HG03108 (cell line): ENCODE measurements at regions not wholly inside any gene's neighbourhood (a gene's known extent, or its start where the extent isn't known, plus 50 kb on each side); places are given as distances from the start of the nearest gene placed in this dataset.
A peak's percentile ranks its signal among the peaks of the same experiment; 100 is the strongest.

Experiments used
- ATAC-seq: cut with Tn5 transposase; IDR thresholded peaks from one replicate; pipeline ENCODE4 v1.9.1; 2021; ENCODE audit warnings: moderate library complexity; ENCODE audit not compliant: unreplicated experiment

DNA sequence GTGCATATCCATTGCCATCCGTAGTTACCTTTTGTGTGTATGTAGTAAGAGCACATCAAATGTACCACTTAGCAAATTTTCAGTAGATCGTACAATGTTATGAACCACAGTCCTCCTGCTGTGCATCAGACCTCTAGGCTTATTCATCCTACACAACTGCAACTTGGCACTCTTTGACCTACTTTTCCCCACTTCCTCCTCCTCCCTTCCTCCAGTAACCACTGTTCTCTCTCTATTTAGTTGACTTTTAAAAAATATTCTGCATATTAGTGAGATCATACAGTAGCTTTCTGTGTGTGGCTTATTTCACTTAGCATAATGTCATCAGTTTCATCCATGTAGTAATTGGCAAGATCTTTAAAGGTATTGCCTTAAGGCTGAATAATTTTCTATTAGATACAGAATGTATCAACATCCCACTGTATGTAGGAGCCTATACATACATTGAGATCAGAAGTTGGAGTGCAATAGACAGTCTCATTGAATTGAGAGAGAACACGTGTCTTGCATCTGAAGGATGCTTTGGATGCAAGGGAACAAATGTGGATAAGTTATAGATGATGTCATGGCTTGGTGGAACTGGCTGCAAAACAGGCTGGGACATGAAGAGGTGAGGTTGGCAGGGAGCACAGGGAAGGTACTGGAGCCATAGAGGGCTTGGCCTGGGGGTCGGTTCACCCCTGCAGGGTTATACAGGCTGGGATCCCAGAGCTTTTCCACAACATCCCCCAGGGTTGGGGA, 83.0 kb upstream of the FAM180A start:
- ATAC-seq: no peak

- no peak for ATAC-seq
These were observed 80.0 kb upstream of the FAM180A start for GRCh38 chr7:135828604-135829003.

- ATAC-seq: no peak
These were observed 78.8 kb upstream of the FAM180A start for GRCh38 chr7:135827391-135827790.

DNA sequence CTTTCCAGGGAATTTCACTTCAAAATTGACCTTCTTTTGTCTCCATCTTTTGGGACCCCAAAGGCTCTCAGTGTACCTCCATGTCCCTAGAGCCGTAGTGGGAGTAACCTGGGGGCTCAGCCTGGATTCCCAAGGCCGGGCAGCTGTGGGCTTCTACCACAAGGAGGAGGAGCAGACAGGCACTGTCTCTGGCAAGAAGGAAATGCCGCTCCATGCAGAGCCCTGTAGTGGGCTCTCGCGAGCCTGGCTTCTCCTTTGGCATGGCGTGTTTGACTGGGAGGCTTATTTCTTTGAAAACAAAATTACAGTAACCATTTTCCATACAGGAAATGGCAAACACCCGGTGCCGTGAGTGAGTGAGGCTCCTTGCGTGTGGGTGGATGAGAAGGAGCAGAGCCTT, 76.8 kb upstream of the FAM180A start:
- ATAC-seq: no peak

GRCh38 chr7:135822376-135822775, 73.8 kb upstream of the FAM180A start:
- no peak for ATAC-seq

DNA sequence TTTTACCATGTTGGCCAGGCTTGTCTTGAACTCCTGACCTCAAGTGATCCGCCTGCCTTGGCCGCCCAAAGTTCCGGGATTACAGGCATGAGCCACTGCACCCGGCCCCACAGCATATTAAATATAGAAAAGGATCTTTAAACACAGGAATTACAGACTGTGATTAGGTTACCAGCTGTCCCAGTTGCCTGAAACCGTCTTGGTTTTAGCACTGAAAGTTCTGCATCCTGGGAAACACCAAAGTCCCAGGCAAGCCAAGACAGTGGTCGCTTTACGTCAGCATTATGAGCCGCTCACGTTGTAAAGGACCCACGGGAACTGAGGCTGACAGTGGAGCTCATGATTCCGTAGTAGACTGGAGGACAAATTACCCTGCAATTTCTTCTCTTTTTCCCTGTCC, 69.0 kb upstream of the FAM180A start:
- ATAC-seq: no peak

DNA sequence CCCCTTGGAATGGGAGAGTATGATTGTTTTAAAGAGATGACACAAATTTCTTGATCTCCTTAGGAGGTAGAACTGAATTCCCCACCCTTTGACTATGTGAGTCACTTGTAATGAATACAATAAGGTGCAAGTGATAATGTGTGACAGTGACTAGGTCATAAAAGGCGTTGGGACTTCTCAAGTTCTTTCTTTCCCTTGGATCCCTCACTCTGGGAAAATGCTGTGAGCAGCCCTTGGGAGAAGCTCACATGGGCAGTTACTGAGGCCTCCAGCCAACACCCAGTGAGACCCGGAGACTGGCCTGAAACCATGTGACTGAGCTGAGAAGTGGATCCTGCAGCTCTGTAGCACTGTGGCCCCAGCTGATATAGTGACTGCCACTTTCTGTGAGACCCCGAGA, 66.4 kb upstream of the FAM180A start:
- ATAC-seq: no peak

DNA sequence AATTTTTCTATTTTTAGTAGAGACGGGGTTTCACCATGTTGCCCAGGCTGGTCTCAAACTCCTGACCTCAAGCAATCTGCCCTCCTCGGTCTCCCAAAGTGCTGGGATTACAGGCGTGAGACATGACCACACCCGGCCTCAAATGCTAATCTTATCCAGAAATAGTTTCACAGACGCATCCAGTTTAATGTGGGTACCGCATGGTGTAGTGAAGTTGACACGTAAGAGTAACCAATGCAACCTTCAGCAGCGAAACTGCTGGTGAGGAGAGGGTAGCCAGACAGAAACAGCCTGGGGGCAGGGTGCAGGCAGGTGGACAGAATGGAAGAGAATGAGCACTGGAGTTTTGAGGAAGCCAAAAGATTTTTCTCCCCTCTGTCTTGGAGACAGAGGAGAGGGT, 63.5 kb upstream of the FAM180A start:
- ATAC-seq: no peak

DNA sequence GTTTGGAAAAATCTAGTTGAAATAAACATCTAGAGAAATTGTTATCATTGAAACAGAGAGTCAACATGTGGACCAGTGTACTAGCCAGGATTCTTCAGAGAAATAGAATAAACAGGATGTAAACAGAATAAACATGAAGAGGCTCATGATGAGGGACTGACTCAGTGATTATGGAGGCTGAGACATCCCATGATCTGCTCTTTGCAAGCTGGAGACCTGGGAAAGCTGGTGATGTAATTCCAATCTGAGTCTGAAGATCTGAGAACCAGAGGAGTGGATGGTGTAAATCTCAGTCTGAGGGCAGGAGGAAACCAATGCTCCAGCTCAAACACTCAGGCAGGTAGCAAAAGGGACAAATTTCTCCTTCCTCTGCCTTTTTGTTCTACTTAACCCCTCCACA, 62.9 kb upstream of the FAM180A start:
- no peak for ATAC-seq

DNA sequence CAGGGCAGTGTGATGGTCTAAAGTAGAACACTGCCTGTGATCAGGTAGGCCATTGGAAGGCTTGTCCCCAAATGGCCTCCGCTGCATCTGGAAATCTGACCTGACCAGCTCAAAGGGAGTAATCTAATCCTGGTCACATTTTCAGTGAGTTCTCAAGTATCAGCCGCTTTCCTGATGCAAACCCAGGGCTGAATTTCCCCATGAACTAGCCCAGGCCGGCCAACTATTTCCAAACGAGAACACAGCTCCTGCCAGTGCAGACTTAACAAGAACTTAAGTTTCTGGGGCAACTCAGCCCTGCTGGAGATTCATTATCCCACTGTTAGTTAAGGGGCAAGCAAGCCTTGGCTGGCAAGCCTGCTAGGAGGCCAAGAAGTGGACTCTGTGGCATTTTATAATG, 59.6 kb upstream of the FAM180A start:
- ATAC-seq: no peak

DNA sequence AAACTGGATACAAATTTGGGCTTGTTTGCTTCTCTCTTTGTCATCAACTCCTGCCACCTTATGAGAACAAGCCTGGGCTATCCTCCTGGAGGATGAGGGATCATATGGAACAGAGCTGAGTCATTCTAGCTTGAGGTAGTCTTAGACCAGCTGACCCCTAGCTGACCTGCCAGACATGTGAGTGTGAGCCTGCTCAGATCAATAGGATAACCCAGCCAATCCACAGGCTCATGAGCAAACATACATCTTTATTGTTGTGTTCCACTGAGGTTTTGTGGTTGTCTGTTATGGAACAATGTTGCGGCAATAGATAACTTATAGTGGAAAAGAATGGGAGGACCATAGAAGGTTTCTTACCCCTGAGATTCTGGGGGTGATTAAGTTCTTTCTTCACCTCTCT, 54.5 kb upstream of the FAM180A start:
- ATAC-seq: no peak

GRCh38 chr7:135802697-135803096, 54.1 kb upstream of the FAM180A start:
- no peak for ATAC-seq

GRCh38 chr7:135801877-135802276, 53.3 kb upstream of the FAM180A start:
- no peak for ATAC-seq

GRCh38 chr7:135801045-135801693, 52.6 kb upstream of the FAM180A start:
- peak; percentile 46 for ATAC-seq

DNA sequence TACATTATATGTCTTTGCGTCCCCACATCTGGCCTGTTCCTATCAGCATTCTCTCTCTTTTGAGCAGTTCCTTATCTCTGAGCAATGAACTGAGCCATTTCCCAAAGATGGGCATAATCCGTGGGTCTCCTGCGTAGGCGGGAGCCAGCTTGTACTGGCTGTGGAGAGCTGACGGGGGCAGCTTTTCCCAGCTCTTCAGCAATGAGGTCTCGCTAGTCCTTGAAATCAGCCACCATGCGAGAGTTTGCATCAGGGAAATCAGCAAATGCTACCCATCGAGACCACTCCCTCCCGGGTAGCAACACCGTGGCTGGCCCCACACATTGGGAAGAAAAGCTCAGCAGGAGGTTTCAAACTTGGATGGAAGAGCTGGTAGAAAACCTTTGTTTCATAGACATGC, 51.9 kb upstream of the FAM180A start:
- ATAC-seq: no peak

GRCh38 chr7:135799881-135800280, 51.3 kb upstream of the FAM180A start:
- no peak for ATAC-seq
